HepG2 (cell line): ENCODE measurements at regions not wholly inside any gene's neighbourhood (a gene's known extent, or its start where the extent isn't known, plus 50 kb on each side); places are given as distances from the start of the nearest gene placed in this dataset.

Source experiments
- DPF2 ChIP-seq: sonication (generic); formaldehyde crosslinking; IDR thresholded peaks from 2 replicates; pipeline ENCODE4 v1.4.0; 2020; ENCODE audit warnings: mild to moderate bottlenecking, low read depth, missing genetic modification reagents, borderline replicate concordance
- MEF2D ChIP-seq: sonication (generic); formaldehyde crosslinking; IDR thresholded peaks from 2 replicates; pipeline ENCODE4 v1.5.1; 2020; ENCODE audit warnings: mild to moderate bottlenecking, missing genetic modification reagents
- PHF8 ChIP-seq: sonication (generic); formaldehyde crosslinking; IDR thresholded peaks from 2 replicates; pipeline ENCODE4 v1.5.0; 2020; ENCODE audit warnings: missing genetic modification reagents
- POLR2A ChIP-seq, 2 experiments: IDR thresholded peaks; 2 replicates each; pipeline ENCODE4 v1.6.1; 2011; ENCODE audit warnings: low read depth in 2 of 2, low read length in 2 of 2, mild to moderate bottlenecking in 1 of 2, moderate library complexity in 1 of 2; ENCODE audit not compliant: insufficient read depth in 1 of 2
- SIX4 ChIP-seq: sonication (generic); formaldehyde crosslinking; IDR thresholded peaks from 2 replicates; pipeline ENCODE4 v1.4.0; 2020; ENCODE audit warnings: missing genetic modification reagents
- ZBTB21 ChIP-seq: sonication (generic); formaldehyde crosslinking; IDR thresholded peaks from 2 replicates; pipeline ENCODE4 v1.4.0; 2020; ENCODE audit warnings: missing genetic modification reagents

DNA sequence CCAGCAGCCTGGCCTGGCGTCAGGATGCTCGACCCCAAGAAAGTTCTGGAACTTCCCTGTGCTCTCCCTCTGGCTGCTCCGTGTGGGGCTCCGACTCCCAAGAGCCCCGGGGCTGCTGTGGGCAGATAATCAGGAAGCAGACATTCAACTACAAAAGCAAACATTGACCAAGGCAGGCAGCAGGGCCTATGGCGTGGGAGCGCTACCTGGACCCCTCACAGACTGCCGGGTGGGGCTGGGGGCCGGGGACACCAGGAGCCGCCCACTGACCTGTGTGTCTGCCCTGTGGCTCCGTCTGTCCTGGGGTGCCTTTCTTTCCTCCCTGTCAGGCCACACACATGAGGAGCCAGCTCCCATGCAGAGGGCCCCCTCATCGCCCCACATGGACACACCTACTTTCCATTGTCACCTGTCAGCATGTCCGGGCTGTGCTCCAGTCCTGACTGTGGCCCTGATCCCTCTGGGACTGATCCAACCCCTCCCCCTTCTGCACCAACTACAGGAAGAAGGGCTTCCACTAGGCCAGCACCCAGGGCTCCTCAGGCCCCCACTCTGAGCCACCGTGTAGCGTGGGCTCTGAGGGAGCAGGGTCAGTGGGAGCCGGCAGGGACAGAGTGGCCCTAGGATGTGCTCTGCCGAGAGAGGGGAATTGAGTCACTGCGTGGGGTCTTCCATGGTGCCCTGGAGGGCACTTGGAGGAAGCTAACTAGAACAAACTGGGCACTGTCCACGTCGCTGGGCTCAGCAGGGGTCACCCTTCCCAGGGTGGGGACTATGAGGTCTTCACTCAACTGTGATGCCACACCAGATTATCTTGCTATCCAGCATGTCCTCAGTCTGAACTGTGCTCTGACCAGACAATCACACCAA lies 215.4 kb upstream of the C14orf180 start:
- TF ChIP-seq ZBTB21 (CRISPR knock-in tag) = no peak
- TF ChIP-seq DPF2 (CRISPR knock-in tag) = no peak
- no peak for TF ChIP-seq PHF8
- no peak for TF ChIP-seq SIX4
- no peak for TF ChIP-seq MEF2D (CRISPR knock-in tag)
- no peak for TF ChIP-seq POLR2A (IDR thresholded peaks at IDR 0.05; ENCODE audit: insufficient read depth in 1 of 2, low read depth in 2 of 2, low read length in 2 of 2)
